ENCODE measurements at regions not wholly inside any gene's neighbourhood (a gene's known extent, or its start where the extent isn't known, plus 50 kb on each side); places are given as distances from the start of the nearest gene placed in this dataset.
"Not testable (repeated sequence)": the region's sequence is repeated elsewhere in the genome, so short reads cannot be mapped to it uniquely, and the experiment has no call there.

GRCh38 chr16:6708576-6709215 is 623.9 kb upstream of the RBFOX1 start:
- DNase-seq: no peak

GRCh38 chr16:6704306-6704930 is 628.2 kb upstream of the RBFOX1 start:
- DNase-seq: no peak

GRCh38 chr16:6701096-6701495 is 631.5 kb upstream of the RBFOX1 start:
- no peak for DNase-seq

GRCh38 chr16:6698548-6698947 is 634.1 kb upstream of the RBFOX1 start:
- DNase-seq: no peak

GRCh38 chr16:6695666-6696065 is 637.0 kb upstream of the RBFOX1 start:
- no peak for DNase-seq

GRCh38 chr16:6694636-6695035 is 638.0 kb upstream of the RBFOX1 start:
- no peak for DNase-seq

- DNase-seq: not testable (repeated sequence)
Measured at GRCh38 chr16:6693418-6693817, 639.2 kb upstream of the RBFOX1 start.

GRCh38 chr16:6692874-6693273 is 639.8 kb upstream of the RBFOX1 start:
- no peak for DNase-seq

GRCh38 chr16:6690741-6691140 is 641.9 kb upstream of the RBFOX1 start:
- DNase-seq: no peak

GRCh38 chr16:6689643-6690042 is 643.0 kb upstream of the RBFOX1 start:
- DNase-seq: no peak

GRCh38 chr16:6687593-6687992 is 645.1 kb upstream of the RBFOX1 start:
- no peak for DNase-seq

- no peak for DNase-seq
Measured at GRCh38 chr16:6684076-6684673, 648.5 kb upstream of the RBFOX1 start.

- no peak for DNase-seq
Measured at GRCh38 chr16:6682142-6682811, 650.4 kb upstream of the RBFOX1 start.

GRCh38 chr16:6678586-6678985 is 654.1 kb upstream of the RBFOX1 start:
- DNase-seq: no peak

- DNase-seq: no peak
Measured at GRCh38 chr16:6674071-6674470, 658.6 kb upstream of the RBFOX1 start.

GRCh38 chr16:6672507-6672906 is 660.1 kb upstream of the RBFOX1 start:
- no peak for DNase-seq

- DNase-seq: no peak
Measured at GRCh38 chr16:6667393-6667792, 665.3 kb upstream of the RBFOX1 start.

- DNase-seq: no peak
Measured at GRCh38 chr16:6665126-6665525, 667.5 kb upstream of the RBFOX1 start.

- DNase-seq: no peak
Measured at GRCh38 chr16:6663668-6664067, 669.0 kb upstream of the RBFOX1 start.

GRCh38 chr16:6656760-6657159 is 675.9 kb upstream of the RBFOX1 start:
- no peak for DNase-seq

GRCh38 chr16:6646891-6647290 is 685.8 kb upstream of the RBFOX1 start:
- DNase-seq: no peak

- DNase-seq: no peak
Measured at GRCh38 chr16:6645768-6646568, 686.7 kb upstream of the RBFOX1 start.

GRCh38 chr16:6644916-6645315 is 687.7 kb upstream of the RBFOX1 start:
- no peak for DNase-seq

Measured in COR-L47 (cell line).